M059J (cell line): ENCODE measurements at regions not wholly inside any gene's neighbourhood (a gene's known extent, or its start where the extent isn't known, plus 50 kb on each side); places are given as distances from the start of the nearest gene placed in this dataset.
A peak's percentile ranks its signal among the peaks of the same experiment; 100 is the strongest.

Experiments
- DNase-seq: peaks from one replicate; pipeline ENCODE4 v3.0.0-alpha.2; 2012; ENCODE audit warnings: low read depth

- no peak for DNase-seq
Observed at GRCh38 chr3:178297199-178297598, 239.0 kb upstream of the KCNMB2 start.

GRCh38 chr3:178297740-178298139 lies 238.5 kb upstream of the KCNMB2 start:
- DNase-seq = no peak

- DNase-seq = peak; percentile 44
Observed at GRCh38 chr3:178300441-178300959, 235.7 kb upstream of the KCNMB2 start.

GRCh38 chr3:178302966-178303930 lies 233.0 kb upstream of the KCNMB2 start:
- DNase-seq = peak; percentile 69

- DNase-seq = peak; percentile 92
Observed at GRCh38 chr3:178304758-178305467, 231.3 kb upstream of the KCNMB2 start.

- no peak for DNase-seq
Observed at GRCh38 chr3:178306432-178307115, 229.7 kb upstream of the KCNMB2 start.

GRCh38 chr3:178308771-178309170 lies 227.5 kb upstream of the KCNMB2 start:
- DNase-seq = no peak

GRCh38 chr3:178310949-178311348 lies 225.3 kb upstream of the KCNMB2 start:
- no peak for DNase-seq

- DNase-seq = no peak
Observed at GRCh38 chr3:178313716-178314115, 222.5 kb upstream of the KCNMB2 start.

GRCh38 chr3:178318340-178318739 lies 217.9 kb upstream of the KCNMB2 start:
- no peak for DNase-seq

- DNase-seq = no peak
Observed at GRCh38 chr3:178318941-178319816, 217.1 kb upstream of the KCNMB2 start.

GRCh38 chr3:178320456-178321351 lies 215.5 kb upstream of the KCNMB2 start:
- peak; percentile 77 for DNase-seq

- no peak for DNase-seq
Observed at GRCh38 chr3:178324356-178324755, 211.9 kb upstream of the KCNMB2 start.

GRCh38 chr3:178325330-178325729 lies 210.9 kb upstream of the KCNMB2 start:
- peak; percentile 69 for DNase-seq

GRCh38 chr3:178329936-178330335 lies 206.3 kb upstream of the KCNMB2 start:
- no peak for DNase-seq

GRCh38 chr3:178334239-178334638 lies 202.0 kb upstream of the KCNMB2 start:
- DNase-seq = no peak

- DNase-seq = no peak
Observed at GRCh38 chr3:178336336-178336735, 199.9 kb upstream of the KCNMB2 start.

- no peak for DNase-seq
Observed at GRCh38 chr3:178340506-178340905, 195.7 kb upstream of the KCNMB2 start.

- no peak for DNase-seq
Observed at GRCh38 chr3:178341636-178342035, 194.6 kb upstream of the KCNMB2 start.

GRCh38 chr3:178342111-178342510 lies 194.1 kb upstream of the KCNMB2 start:
- DNase-seq = peak; percentile 17
